MG63 (cell line): ENCODE measurements at regions not wholly inside any gene's neighbourhood (a gene's known extent, or its start where the extent isn't known, plus 50 kb on each side); places are given as distances from the start of the nearest gene placed in this dataset.
"Not testable (repeated sequence)": the region's sequence is repeated elsewhere in the genome, so short reads cannot be mapped to it uniquely, and the experiment has no call there.

ENCODE experiments used
- DNase-seq: peaks from one replicate; pipeline ENCODE4 v3.0.0-alpha.2; 2020
- H3K27me3 ChIP-seq: fragments of 250-450 bp; sonication (Bioruptor Pico); 2 replicates; pipeline ENCODE4 v1.5.1; 2020; ENCODE audit warnings: mild to moderate bottlenecking, moderate library complexity
- H3K36me3 ChIP-seq: fragments of 250-450 bp; sonication (Bioruptor Pico); 2 replicates; pipeline ENCODE4 v1.5.1; 2020; ENCODE audit warnings: mild to moderate bottlenecking, moderate library complexity
- H3K4me3 ChIP-seq: fragments of 250-450 bp; sonication (Bioruptor Pico); 2 replicates; pipeline ENCODE4 v1.5.1; 2020; ENCODE audit warnings: mild to moderate bottlenecking, moderate library complexity
- H3K9me3 ChIP-seq: fragments of 250-450 bp; sonication (Bioruptor Pico); 2 replicates; pipeline ENCODE4 v1.5.1; 2020; ENCODE audit warnings: mild to moderate bottlenecking, moderate library complexity

DNA sequence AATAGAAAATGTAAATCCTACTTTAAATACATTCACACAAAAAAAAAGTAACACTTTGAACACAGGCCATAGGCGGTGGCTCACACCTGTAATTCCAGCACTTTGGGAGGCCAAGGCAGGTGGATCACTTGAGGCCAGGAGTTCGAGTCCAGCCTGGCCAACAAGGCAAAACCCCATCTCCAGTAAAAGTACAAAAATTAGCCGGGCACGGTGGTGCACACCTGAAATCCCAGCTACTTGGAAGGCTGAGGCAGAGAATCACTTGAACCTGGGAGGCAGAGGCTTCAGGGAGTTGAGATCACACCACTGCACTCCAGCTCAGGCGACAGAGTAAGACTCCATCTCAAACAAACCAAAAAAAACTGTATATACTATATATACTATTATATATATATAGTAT is 303.6 kb downstream of the BCL11A start:
- Histone ChIP-seq H3K9me3 (no peaks in the 10 kb centered on the region), H3K27me3 (no peaks in the 10 kb centered on the region), H3K36me3 (no peaks in the 10 kb centered on the region), H3K4me3 (no peak overlapping the region)
- no peak for DNase-seq

DNA sequence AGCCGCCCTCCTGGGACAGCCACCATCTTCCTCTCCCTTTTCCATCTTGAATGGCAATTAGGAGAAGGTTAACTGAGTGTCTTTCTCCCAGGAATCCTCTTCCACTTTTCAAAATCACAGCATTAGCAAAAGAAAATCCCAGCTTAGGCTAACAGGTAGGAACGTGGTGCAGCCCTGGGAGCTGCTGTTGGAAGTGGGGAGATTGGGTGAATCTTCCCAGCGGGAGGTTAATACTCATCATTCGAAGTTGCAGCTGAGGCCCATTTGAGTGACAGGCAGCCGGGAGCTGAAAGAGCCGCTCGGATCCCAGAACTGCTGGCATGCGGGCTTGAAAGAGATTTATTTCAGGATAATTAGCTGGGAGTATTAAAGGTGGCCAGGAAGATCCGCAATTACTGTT is 306.0 kb downstream of the BCL11A start:
- Histone ChIP-seq H3K27me3 (no peaks in the 10 kb centered on the region), H3K4me3 (no peak overlapping the region), H3K36me3 (no peaks in the 10 kb centered on the region), H3K9me3 (no peaks in the 10 kb centered on the region)
- DNase-seq, result no peak

DNA sequence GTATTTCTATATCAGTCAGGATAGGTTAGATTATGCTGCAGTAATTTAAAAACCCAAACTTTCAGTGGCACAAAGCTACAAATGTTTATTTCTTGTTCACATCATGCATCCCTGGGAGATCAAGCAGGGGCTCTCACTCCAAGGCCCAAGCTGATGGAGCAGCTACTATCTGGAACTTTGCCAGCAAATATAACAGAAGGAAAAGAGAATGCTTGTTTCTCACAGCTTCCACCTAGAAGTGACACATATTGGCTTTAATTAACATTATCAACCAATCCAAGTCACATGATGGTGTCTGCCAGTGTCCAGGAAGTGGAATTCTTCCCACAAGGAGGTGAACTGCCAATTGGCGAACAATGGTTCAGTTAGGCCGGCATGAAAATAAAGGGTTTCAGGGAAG is 306.9 kb downstream of the BCL11A start:
- Histone ChIP-seq H3K36me3 (no peaks in the 10 kb centered on the region), H3K9me3 (no peaks in the 10 kb centered on the region), H3K4me3 (no peak overlapping the region), H3K27me3 (no peaks in the 10 kb centered on the region)
- DNase-seq, result no peak

DNA sequence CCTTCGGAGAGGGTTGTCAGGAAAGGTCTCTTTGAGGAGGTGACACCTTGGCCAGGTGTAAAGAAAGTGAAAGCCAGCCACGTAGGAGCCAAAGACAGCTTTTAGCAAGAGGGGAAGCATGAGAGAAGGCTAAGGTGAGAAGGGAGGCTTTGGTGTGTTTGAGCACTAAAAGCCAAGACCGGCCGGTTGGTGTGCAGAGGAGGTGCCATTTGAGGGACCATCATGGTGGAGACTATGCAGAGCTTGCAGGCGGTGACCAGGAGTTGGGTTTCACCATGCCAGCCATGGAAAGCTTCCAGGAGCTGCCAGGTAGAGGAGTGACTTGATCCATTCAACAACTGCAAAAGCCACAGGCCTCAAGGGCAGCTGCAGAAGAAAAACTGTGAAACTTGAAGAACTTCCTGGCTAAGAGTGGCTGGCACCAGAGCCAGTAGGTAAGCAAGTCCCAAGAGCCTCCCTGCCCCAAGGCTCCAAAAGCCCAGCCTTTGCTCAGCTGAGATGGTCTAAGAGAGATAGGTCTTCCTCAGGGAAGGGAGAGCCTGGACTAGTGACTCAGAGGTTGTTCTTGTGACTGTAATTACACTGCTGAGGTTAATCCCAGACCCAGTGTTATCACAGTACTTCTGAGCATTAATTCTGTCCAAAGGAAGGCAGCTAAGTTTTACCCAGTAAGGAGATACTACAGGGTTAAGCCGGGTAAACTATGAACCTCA is 319.0 kb downstream of the BCL11A start:
- Histone ChIP-seq H3K36me3 (no peaks in the 10 kb centered on the region), H3K4me3 (no peak overlapping the region), H3K27me3 (no peaks in the 10 kb centered on the region), H3K9me3 (no peaks in the 10 kb centered on the region)
- DNase-seq, result no peak

DNA sequence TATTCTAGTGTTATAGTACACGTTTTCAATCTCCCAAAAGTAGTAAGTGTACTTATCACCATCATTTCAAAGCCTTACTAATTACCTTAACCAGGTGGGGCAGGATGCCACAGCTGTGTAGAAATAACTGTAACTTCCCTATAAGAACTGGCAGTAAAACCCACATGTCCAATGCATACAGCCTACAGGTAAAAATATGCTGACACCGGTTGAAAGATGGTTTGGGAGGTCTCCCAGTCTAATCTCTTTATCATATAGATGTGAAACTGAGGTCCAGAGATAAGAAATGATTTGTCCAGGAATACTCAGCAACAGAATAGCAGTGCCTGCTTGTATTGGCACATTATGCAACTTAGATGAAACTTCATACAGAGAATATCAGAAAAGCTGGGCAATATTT is 322.9 kb downstream of the BCL11A start:
- no peak overlapping the region for H3K4me3 ChIP-seq
- H3K27me3 ChIP-seq, result no peaks in the 10 kb centered on the region
- no peaks in the 10 kb centered on the region for H3K36me3 ChIP-seq
- H3K9me3 ChIP-seq, result no peaks in the 10 kb centered on the region
- no peak for DNase-seq

DNA sequence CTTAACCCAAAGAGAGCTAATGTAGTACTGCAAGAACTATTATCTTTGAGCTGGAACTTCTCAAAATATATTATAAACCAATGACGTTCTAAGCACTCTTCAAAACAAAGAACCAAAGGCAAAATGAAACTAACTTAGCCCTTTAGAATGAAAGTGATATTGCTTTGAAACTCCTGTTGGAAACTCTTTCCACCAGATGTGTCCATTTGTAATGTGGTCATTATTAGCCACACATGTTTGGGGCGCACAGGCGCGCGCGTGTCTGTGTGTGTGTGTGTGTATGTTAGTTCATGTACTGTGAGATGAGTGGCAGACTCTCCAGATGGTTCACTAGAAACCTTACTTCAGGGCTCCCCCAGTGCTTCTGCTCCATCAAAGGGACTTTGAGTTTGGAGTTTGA is 323.4 kb downstream of the BCL11A start:
- DNase-seq, result no peak

DNA sequence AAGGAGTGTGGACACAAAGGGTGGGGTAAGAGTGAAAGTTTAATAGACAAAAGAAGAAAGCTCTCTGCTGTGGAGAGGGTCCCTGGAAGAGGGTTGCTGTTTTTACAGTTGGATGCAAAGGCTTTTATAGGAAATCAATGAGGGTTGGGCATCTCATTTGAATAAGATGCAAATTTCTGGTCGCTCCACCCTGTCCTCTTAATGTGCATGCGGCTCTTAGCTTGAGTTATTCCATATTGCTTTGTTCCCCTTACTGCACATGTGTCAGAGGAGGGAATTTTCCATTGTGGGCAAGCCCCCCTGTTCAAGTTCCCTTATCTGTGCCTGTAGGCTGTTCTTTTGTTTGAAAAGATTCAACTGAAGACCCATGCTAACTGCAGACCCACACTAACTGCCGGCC is 326.5 kb downstream of the BCL11A start:
- no peak overlapping the region for H3K4me3 ChIP-seq
- no peaks in the 10 kb centered on the region for H3K9me3 ChIP-seq
- no peaks in the 10 kb centered on the region for H3K36me3 ChIP-seq
- H3K27me3 ChIP-seq, result no peaks in the 10 kb centered on the region
- DNase-seq, result no peak

More for the DNA sequence above, 323.4 kb downstream of the BCL11A start:
- H3K27me3 ChIP-seq, result no peaks in the 10 kb centered on the region
- no peak overlapping the region for H3K4me3 ChIP-seq
- H3K9me3 ChIP-seq, result no peaks in the 10 kb centered on the region
- H3K36me3 ChIP-seq, result no peaks in the 10 kb centered on the region

DNA sequence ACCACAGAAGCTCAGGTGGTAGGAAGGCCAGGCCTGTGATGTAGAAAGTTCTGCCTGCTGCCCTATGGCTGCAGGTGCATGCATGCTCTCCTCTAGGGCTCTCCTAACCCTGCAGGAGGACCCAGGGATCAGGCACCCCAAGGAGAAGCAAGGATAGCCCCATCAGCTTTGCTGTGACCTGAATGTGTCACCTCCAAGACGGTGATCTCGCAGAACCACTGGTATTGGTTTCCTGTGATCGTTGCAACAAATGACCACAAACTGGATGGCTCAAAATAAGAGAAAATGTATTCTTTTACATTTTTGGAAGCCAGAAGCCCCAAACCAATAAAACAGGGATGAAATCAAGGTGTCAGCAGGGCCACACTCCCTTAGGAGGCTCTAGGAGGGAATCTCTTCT is 327.3 kb downstream of the BCL11A start:
- Histone ChIP-seq H3K9me3 (no peaks in the 10 kb centered on the region), H3K4me3 (no peak overlapping the region), H3K27me3 (no peaks in the 10 kb centered on the region), H3K36me3 (no peaks in the 10 kb centered on the region)
- no peak for DNase-seq

DNA sequence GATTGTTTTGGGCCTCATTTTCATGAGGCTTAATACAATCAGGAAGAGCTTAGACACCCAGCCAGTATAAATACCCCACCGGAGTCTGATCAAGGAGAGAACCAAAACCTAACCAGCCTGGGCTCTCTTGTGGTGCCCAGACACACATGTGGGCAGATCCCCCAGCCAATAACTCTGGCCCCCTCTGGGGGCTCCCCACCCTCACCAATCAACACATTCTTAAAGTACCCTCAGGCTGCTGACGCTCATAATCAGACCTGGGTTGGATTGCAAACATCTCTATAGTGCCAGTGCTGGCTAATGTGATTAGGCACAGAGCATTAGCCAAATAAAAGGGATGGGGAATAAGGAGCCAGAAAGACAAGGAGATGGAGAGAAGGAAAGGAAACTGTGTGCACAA is 329.6 kb downstream of the BCL11A start:
- no peaks in the 10 kb centered on the region for H3K27me3 ChIP-seq
- no peak for DNase-seq
- no peaks in the 10 kb centered on the region for H3K36me3 ChIP-seq
- H3K4me3 ChIP-seq, result no peak overlapping the region
- no peaks in the 10 kb centered on the region for H3K9me3 ChIP-seq

DNA sequence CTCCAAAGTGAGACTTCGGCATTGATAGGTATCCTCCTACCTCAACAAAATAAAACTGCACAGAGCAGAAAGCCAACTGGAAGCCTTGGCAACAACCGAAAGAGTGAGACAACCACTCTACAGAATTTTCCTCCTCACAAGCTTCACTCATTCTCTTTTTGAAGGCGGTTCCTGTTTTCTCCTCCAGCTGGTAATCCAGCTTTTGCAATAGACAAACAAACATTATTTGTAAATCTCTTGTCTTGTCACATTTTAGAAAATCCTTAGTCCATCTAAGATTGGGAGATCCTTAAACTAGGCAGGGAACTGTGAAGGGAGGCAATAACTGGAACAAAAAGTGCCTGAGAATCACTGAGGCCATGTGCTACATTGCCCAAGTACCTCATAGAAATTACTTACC is 332.4 kb downstream of the BCL11A start:
- Histone ChIP-seq H3K36me3 (no peaks in the 10 kb centered on the region), H3K27me3 (no peaks in the 10 kb centered on the region), H3K9me3 (no peaks in the 10 kb centered on the region), H3K4me3 (no peak overlapping the region)
- DNase-seq, result no peak

DNA sequence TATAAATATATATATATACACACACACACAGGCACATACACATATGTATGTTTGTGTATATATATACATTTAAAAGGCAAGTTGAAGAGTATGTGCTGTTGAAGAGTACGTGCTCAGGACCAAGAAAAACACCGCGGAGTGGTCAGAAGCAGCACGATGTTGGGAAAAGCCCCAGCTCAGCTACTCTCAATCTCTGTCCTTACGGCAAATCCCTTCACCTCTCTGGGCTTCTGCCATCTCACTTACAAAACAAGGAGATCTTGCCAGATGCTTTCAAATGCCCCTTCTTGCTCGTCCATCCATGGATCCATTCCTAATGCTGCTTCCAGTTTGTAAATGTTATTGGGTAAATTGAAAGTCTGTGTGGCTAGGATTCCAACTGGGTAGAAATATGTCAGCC is 333.9 kb downstream of the BCL11A start:
- H3K4me3 ChIP-seq, result no peak overlapping the region
- H3K9me3 ChIP-seq, result no peaks in the 10 kb centered on the region
- no peaks in the 10 kb centered on the region for H3K27me3 ChIP-seq
- H3K36me3 ChIP-seq, result no peaks in the 10 kb centered on the region
- no peak for DNase-seq

DNA sequence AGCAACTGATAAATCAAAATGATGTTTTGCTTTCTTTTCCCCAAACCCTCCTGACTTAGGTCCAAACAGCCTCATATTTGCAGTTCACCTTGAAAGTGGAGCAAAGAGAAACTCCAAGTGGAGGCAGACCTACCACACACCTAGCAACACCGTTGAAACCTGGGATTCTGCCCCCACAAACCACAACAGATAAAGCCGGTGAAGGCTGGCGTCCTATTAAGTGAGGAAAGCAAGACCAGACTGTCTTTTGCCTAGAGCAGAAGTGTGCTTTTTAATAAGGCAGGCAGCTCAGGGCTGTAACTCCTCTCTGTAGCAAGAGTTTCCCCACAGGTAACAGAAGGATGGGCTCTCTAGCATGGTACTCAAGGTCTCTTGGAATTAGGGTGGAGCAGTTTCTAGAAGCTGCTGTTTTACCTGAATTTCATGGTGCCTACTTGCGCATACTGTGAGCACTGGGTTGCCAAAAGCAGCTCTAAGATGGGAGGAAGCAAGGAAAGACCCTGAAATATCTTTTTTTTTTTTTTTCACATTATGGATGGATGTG is 336.9 kb downstream of the BCL11A start:
- no peaks in the 10 kb centered on the region for H3K27me3 ChIP-seq
- no peaks in the 10 kb centered on the region for H3K36me3 ChIP-seq
- no peak for DNase-seq
- no peaks in the 10 kb centered on the region for H3K9me3 ChIP-seq
- H3K4me3 ChIP-seq, result no peak overlapping the region

DNA sequence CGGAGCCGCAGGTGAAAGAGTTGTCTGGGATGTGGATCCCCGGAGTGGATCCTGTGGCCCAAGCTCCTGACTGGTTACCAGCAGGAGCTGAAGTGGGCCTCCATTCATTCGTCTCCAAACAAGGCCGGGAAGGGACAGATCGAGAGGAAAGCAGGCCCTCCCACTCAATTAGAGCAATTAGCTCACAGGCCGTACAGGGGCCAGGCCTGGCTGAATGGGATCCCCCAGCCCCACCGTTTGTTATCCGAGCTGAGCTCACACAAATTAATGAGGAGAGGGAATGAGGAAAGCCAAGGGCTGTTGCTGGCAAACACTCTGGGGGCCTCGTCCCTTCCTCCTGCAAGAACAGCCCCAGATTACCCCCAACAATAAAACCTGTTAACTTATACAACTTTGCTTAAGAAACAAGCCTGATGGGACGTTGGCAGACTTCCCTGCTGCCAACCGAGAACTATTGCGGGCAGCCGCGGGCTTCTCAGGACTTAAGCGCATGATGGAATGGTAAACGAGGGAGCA is 338.0 kb downstream of the BCL11A start:
- no peak overlapping the region for H3K4me3 ChIP-seq
- DNase-seq, result no peak
- H3K27me3 ChIP-seq, result no peaks in the 10 kb centered on the region
- no peaks in the 10 kb centered on the region for H3K36me3 ChIP-seq
- H3K9me3 ChIP-seq, result no peaks in the 10 kb centered on the region

DNA sequence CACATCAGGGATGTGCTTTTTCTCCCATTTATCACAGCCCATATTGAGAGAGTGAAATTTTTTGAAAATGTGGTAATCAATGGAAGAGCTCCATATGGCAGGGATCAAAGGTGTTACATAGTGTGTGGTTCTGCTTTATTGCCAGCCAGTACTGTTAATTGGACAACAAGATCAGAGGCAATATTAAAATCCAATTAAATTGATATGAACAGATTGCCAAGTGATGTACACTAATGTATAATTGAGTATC is 338.9 kb downstream of the BCL11A start:
- no peak for DNase-seq
- Histone ChIP-seq H3K36me3 (no peaks in the 10 kb centered on the region), H3K27me3 (no peaks in the 10 kb centered on the region), H3K9me3 (no peaks in the 10 kb centered on the region), H3K4me3 (no peak overlapping the region)

DNA sequence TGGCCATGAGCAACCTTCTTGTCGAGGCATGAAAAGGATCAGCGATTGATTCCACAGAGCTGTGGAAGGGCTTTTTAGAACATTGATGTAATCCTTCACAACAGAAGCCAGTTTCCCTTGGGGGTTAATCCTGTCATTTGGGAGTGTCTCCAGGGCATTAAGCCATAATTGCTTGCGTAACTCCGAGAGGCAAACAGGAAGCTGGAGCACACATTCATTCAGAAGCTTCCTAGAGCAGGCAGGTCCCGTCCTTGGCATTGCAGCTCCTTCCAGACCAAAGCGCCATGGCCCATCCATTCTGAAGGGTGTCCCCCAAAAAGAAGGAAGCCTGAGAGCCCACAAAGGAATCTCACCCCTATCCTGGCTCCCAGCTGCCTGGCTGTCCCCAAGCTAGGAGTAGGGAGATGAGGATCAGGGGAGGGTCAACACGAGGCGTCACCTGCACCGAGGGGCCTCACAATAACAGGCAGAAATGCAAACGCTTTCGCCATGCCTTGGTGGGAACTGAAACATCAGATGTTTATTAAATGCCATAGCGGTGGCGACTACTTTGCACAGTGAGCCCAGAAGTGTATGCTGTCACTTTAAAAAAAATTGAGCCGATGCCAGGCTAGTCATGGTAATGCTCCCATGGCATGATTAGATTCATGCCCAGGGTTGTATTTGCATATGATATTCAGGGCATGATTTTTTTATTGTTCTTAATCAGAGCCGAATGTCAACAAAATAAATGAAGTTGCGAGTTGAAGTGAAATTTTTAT is 339.4 kb downstream of the BCL11A start:
- H3K36me3 ChIP-seq, result no peaks in the 10 kb centered on the region
- H3K9me3 ChIP-seq, result no peaks in the 10 kb centered on the region
- no peak overlapping the region for H3K4me3 ChIP-seq
- H3K27me3 ChIP-seq, result no peaks in the 10 kb centered on the region
- DNase-seq, result peak; percentile 9

DNA sequence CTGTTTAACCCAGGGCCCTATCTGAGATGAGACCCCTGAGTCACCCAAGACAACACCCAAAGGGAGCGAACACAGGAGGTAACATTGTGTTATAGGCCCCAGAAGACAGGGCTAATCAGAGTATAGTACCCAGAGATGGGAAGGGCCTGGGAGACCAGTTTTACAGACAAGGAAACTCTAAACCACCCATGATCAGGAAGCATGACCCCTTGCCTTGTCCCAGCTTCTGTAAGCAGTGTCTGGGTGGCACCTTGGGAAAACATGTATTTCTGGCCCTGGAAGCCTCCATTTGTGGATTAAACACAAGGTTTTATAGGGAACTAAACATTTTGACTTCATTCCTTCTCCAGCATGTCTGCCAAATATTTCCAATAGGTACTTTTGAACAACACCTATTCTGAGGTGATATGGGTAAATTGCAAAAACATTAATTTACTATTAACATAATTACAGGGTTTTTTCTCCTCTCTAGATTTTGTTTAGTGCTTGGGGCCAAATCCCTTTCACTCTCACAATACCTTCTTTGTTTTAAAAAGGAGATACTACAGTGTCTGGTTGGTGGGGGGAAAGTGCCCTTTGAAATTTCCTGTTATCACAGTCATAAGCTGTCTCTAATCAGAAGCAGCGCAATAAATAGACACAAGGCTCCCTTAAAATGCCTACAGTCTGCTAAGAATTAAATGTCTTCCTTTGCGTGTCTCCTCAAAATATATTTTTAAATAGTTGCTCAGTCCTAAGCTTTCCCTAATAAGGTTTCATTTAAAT is 341.1 kb downstream of the BCL11A start:
- H3K9me3 ChIP-seq, result no peaks in the 10 kb centered on the region
- no peak for DNase-seq
- no peaks in the 10 kb centered on the region for H3K27me3 ChIP-seq
- no peak overlapping the region for H3K4me3 ChIP-seq
- H3K36me3 ChIP-seq, result no peaks in the 10 kb centered on the region

DNA sequence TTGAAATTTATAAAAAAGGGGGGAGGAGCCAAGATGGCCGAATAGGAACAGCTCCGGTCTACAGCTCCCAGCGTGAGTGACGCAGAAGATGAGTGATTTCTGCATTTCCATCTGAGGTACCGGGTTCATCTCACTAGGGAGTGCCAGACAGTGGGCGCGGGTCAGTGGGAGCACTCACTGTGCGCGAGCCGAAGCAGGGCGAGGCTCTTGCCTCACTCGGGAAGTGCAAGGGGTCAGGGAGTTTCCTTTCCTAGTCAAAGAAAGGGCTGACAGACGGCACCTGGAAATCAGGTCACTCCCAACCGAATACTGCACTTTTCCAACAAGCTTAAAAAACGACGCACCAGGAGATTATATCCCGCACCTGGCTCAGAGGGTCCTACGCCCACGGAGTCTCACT is 364.4 kb downstream of the BCL11A start:
- not testable (repeated sequence) for H3K4me3 ChIP-seq, DNase-seq, H3K9me3 ChIP-seq, H3K36me3 ChIP-seq, H3K27me3 ChIP-seq
